H1 (cell line): ENCODE measurements at regions not wholly inside any gene's neighbourhood (a gene's known extent, or its start where the extent isn't known, plus 50 kb on each side); places are given as distances from the start of the nearest gene placed in this dataset.

Source experiments
- EGR1 ChIP-seq: IDR thresholded peaks from 2 replicates; pipeline ENCODE4 v1.6.1; 2011; ENCODE audit warnings: low read depth, low read length, borderline replicate concordance
- POU5F1 ChIP-seq: IDR thresholded peaks from 2 replicates; pipeline ENCODE4 v1.6.1; 2011; ENCODE audit warnings: low read depth, mild to moderate bottlenecking, low read length, moderate library complexity
- YY1 ChIP-seq: IDR thresholded peaks from 2 replicates; pipeline ENCODE4 v1.6.1; 2011; ENCODE audit warnings: low read depth, mild to moderate bottlenecking, low read length

GRCh38 chr10:110422548-110422947 is 75.2 kb upstream of the DUSP5 start (continued):
- TF ChIP-seq YY1 (no peak), POU5F1 (no peak), EGR1 (no peak)
- TF ChIP-seq, all 59 proteins: peak for 0
